Choroid plexus epithelial cell (primary cell): ENCODE measurements at regions not wholly inside any gene's neighbourhood (a gene's known extent, or its start where the extent isn't known, plus 50 kb on each side); places are given as distances from the start of the nearest gene placed in this dataset.

Experiments
- DNase-seq: peaks from one replicate; pipeline ENCODE4 v3.0.0-alpha.2; 2010; ENCODE audit warnings: low read depth
- H3K4me3 ChIP-seq: 2 replicates; pipeline ENCODE4 v1.5.1; 2011; ENCODE audit warnings: low read depth, mild to moderate bottlenecking, control low read depth, low read length, moderate library complexity
- CTCF ChIP-seq: conservative IDR thresholded peaks from 2 replicates; pipeline ENCODE4 v1.5.1; 2011; ENCODE audit warnings: low read depth, mild to moderate bottlenecking, control low read depth, inconsistent platforms, low read length, moderate library complexity

- H3K4me3 ChIP-seq: no peak overlapping the region
- no peak for TF ChIP-seq CTCF
- no peak for DNase-seq
Measured at GRCh38 chr20:23136893-23137745, 51.0 kb upstream of the CD93 start.

- no peak for TF ChIP-seq CTCF
- no peak for DNase-seq
- H3K4me3 ChIP-seq: no peak overlapping the region
Measured at GRCh38 chr20:23135449-23136420, 49.6 kb upstream of the CD93 start.
